Cardiac septum (tissue), 1 donor: ENCODE measurements at regions not wholly inside any gene's neighbourhood (a gene's known extent, or its start where the extent isn't known, plus 50 kb on each side); places are given as distances from the start of the nearest gene placed in this dataset.

Experiments
- DNase-seq: peaks from one replicate; pipeline ENCODE4 v3.0.0-alpha.2; 2020; ENCODE audit warnings: low spot score
- intact Hi-C: fragments of 100-400 bp; cut with DNase I; formaldehyde crosslinking; loops from one replicate; pipeline ENCODE4 v1.14.0; 2022
- donor health status: DM: no; HTN: no; CAD: no.

- intact Hi-C loops: loop anchor here (10.0 kb wide), 1 partner anchor 1147 kb away; no protein-coding TSS in a partner anchor
- DNase-seq: no peak
These were observed 162.9 kb upstream of the DAB2 start for GRCh38 chr5:39587675-39588074.

- DNase-seq: peak; percentile 73
- intact Hi-C loops: loop anchor here (10.0 kb wide), 1 partner anchor 1149 kb away; no protein-coding TSS in a partner anchor
These were observed 161.4 kb upstream of the DAB2 start for GRCh38 chr5:39586185-39586584.

GRCh38 chr5:39584927-39585326, 160.1 kb upstream of the DAB2 start:
- no peak for DNase-seq
- intact Hi-C loops: loop anchor here (5.0 to 10.0 kb wide), 2 partner anchors 1102 to 1150 kb away; no protein-coding TSS in a partner anchor

- DNase-seq: no peak
- intact Hi-C loops: loop anchor here (5.0 to 10.0 kb wide), 2 partner anchors 1106 to 1154 kb away; no protein-coding TSS in a partner anchor
These were observed 156.1 kb upstream of the DAB2 start for GRCh38 chr5:39580702-39581453.

DNA sequence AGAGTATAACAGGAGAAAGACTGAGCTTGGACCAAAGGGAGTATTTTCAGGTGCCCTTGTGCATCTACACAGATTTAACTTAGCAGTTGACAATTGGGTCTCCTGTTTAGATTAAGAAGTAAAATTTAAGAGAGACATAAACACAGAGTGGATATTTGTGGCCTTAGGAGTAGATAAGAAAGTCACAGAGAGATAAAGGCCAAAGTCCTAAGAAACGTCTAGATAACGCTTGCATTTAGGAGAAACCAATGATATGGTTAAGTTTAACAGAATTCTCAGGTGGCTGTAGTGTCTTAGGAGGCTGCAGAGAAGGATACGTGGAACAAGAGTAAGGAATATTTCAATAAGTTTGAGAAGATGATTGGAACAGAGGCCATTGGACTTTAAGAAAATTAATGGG, 155.0 kb upstream of the DAB2 start:
- intact Hi-C loops: loop anchor here (5.0 to 10.0 kb wide), 2 partner anchors 1108 to 1155 kb away; no protein-coding TSS in a partner anchor
- DNase-seq: no peak

- DNase-seq: no peak
- intact Hi-C loops: no loop called here
These were observed 154.2 kb upstream of the DAB2 start for GRCh38 chr5:39578887-39579497.

- DNase-seq: no peak
- intact Hi-C loops: no loop called here
These were observed 152.7 kb upstream of the DAB2 start for GRCh38 chr5:39577529-39577928.

DNA sequence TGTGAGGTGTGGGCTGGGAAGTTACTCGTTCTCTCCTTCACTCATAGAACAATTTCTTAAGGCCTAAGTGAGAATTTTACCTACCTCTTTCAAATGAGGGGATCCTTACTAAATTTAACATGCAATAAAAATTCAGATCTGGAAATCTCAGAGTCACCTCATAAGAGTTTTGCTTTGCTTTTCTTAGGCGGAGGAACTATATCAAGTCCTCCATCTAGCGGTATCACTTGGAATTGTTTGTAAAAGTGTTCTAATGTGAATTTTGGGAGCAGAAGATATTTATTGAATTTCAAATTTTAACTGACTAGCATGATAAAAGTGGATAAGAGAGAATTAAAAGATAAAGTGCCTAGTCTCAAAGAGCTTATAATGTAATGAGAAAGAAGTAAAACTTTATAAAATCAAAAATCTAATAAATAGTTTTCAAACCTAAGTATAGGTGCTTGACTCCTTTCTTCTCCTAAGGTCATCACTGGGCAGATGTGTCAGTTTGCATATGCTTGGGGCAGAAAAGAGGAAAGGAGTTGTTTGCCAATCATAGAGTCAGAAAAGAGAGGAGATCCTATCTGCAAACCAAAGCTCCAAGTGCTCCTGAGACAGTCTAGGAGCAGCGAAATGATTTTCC, 145.7 kb upstream of the DAB2 start:
- intact Hi-C loops: loop anchor here (2.0 kb wide), 2 partner anchors 194 to 352 kb away; partner anchors contain the start of gene FYB1
- no peak for DNase-seq

DNA sequence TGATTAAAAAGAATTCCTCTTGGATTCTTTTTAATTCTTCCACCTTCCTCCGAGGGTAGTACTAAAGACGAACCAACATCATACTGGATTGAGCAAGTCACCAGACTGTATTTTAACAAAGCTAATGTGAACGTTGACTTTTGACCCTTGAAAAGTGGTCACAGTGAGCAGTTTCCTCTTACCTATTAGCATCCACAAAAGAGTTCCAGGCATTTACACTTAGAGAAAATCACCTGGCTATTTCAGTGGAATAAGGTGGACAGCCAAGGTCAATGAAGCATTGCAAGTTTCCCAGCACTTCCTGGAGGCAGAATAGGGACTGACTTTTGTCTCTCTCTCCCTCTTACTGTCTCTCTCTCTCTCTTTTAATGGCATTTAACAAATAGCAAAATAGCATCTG, 145.1 kb upstream of the DAB2 start:
- intact Hi-C loops: loop anchor here (2.0 kb wide), 2 partner anchors 193 to 351 kb away; partner anchors contain the start of gene FYB1
- DNase-seq: no peak

DNA sequence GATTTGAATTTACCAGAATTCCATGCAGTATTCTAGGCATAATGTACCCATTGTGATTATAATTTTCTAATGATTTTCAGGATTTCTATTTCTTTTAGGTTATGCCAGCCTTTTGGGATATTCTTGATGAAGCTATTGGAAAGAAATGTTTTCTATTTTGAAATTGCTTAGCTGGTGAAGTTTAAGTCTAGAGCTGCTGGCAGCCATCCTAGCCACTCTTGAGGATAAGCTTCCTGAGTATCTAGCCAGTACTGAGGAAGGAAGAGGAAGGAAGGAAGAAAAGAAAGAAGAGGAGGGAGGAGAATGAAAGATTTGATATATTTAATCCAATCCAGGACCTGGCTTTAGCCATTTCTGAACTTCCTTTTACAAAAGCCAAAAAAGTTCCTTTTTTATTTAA, 142.1 kb upstream of the DAB2 start:
- intact Hi-C loops: no loop called here
- DNase-seq: no peak

GRCh38 chr5:39566029-39566428, 141.2 kb upstream of the DAB2 start:
- no peak for DNase-seq
- intact Hi-C loops: no loop called here

DNA sequence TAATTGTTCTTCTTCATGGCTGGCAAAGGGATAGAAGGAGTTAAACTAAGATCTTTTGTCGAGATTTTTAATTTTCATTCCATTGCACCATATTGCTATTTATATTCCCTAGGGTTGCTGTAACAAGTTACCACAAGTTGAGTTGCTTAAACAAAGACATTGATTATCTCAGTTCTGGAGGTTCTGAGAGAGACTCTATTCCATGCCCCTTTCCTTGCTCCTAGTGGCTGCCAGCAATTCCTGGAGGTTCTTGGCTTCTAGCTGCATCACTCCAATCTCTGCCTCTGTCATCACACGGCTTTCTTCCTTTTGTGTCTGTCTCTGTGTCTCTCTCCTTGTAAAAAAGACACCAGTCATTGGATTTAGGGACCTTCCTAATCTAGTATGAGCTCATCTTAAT, 136.6 kb upstream of the DAB2 start:
- no peak for DNase-seq
- intact Hi-C loops: no loop called here

GRCh38 chr5:39560726-39561125, 135.9 kb upstream of the DAB2 start:
- DNase-seq: no peak
- intact Hi-C loops: no loop called here

DNA sequence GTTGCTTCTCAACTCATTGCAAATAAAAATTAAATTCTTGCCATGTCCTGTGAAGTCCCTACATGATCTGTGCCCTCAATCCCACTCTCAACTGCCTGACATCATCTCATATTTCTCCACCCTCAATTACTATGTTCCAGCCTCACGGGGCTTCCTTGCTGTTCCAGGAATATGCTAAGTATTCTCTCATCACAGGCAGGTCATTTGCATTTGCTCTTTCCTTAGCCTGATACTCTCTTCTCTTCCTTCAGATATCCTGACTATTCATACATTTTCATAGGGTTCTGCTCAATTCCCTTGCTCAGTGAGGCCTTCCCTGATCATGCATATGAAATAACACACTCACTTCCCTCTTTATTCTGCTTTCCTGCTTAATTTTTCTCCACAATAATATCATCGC, 135.1 kb upstream of the DAB2 start:
- intact Hi-C loops: no loop called here
- no peak for DNase-seq

- intact Hi-C loops: no loop called here
- DNase-seq: no peak
These were observed 133.8 kb upstream of the DAB2 start for GRCh38 chr5:39558541-39558940.

GRCh38 chr5:39555788-39556187, 131.0 kb upstream of the DAB2 start:
- DNase-seq: no peak
- intact Hi-C loops: no loop called here

- DNase-seq: no peak
- intact Hi-C loops: loop anchor here (1.0 to 2.0 kb wide), 2 partner anchors 123 to 171 kb away; partner anchors contain the start of gene DAB2
These were observed 122.9 kb upstream of the DAB2 start for GRCh38 chr5:39547553-39548154.

- intact Hi-C loops: no loop called here
- DNase-seq: no peak
These were observed 120.2 kb upstream of the DAB2 start for GRCh38 chr5:39544941-39545340.

DNA sequence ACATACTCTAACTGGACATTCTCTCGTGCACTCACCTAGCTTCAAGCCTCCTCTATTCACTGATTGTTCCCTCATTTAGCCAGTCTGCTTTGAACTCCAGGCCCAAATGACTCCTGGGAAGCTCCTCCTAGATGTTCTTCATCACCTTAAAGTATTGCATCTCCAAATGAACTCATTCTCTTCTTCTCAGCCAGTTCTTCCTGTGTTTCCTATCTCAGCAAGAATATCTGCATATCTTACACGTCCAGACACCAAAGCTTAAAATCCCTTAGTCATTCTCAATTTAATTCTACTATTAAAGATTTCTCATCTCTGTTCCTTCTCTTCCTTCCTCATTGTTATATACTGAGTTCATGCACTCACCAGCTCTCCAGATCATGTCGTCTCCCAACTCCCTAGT, 118.6 kb upstream of the DAB2 start:
- DNase-seq: no peak
- intact Hi-C loops: no loop called here
